Retinal pigment epithelial cell (primary cell): ENCODE measurements at regions not wholly inside any gene's neighbourhood (a gene's known extent, or its start where the extent isn't known, plus 50 kb on each side); places are given as distances from the start of the nearest gene placed in this dataset.

Source experiments
- DNase-seq: peaks from one replicate; pipeline ENCODE4 v3.0.0-alpha.2; 2010; ENCODE audit warnings: low read depth
- H3K4me3 ChIP-seq: 2 replicates; pipeline ENCODE4 v1.5.1; 2011; ENCODE audit warnings: mild to moderate bottlenecking, low read length, control low read depth, moderate library complexity
- CTCF ChIP-seq: conservative IDR thresholded peaks from 2 replicates; pipeline ENCODE4 v1.5.1; 2011; ENCODE audit warnings: low read depth, low read length, control low read depth, inconsistent platforms

GRCh38 chr3:95177096-95177495 lies 1114.2 kb downstream of the NSUN3 start:
- no peak for TF ChIP-seq CTCF
- DNase-seq, result no peak
- no peak overlapping the region for H3K4me3 ChIP-seq

GRCh38 chr3:95184038-95184437 lies 1121.2 kb downstream of the NSUN3 start:
- TF ChIP-seq CTCF, result no peak

GRCh38 chr3:95189348-95189747 lies 1126.5 kb downstream of the NSUN3 start:
- H3K4me3 ChIP-seq, result no peak overlapping the region
- TF ChIP-seq CTCF, result no peak
- DNase-seq, result no peak

More at GRCh38 chr3:95184038-95184437, 1121.2 kb downstream of the NSUN3 start:
- H3K4me3 ChIP-seq, result no peak overlapping the region
- DNase-seq, result no peak

- DNase-seq, result no peak
- no peak overlapping the region for H3K4me3 ChIP-seq
- TF ChIP-seq CTCF, result no peak
Observed at GRCh38 chr3:95197661-95198060, 1134.8 kb downstream of the NSUN3 start.

GRCh38 chr3:95200384-95200783 lies 1137.5 kb downstream of the NSUN3 start:
- DNase-seq, result no peak
- TF ChIP-seq CTCF, result no peak
- H3K4me3 ChIP-seq, result no peak overlapping the region

- TF ChIP-seq CTCF, result no peak
- no peak overlapping the region for H3K4me3 ChIP-seq
- DNase-seq, result no peak
Observed at GRCh38 chr3:95210878-95211277, 1148.0 kb downstream of the NSUN3 start.

GRCh38 chr3:95212117-95212516 lies 1149.3 kb downstream of the NSUN3 start:
- DNase-seq, result no peak
- H3K4me3 ChIP-seq, result no peak overlapping the region
- no peak for TF ChIP-seq CTCF
